Heart left ventricle (tissue), 16 donors: ENCODE measurements at regions not wholly inside any gene's neighbourhood (a gene's known extent, or its start where the extent isn't known, plus 50 kb on each side); places are given as distances from the start of the nearest gene placed in this dataset.
A peak's percentile ranks its signal among the peaks of the same experiment; 100 is the strongest.

Experiments used
- ATAC-seq, 4 donors: fragments of 200-7000 bp; cut with Tn5 transposase; one replicate each; pipeline ENCODE4 v1.9.1; 2020 to 2022; ENCODE audit warnings: moderate library complexity in 4 of 4, mild to moderate bottlenecking in 3 of 4, moderate number of reproducible peaks in 1 of 4
- DNase-seq, 5 donors: peaks; one replicate each; pipeline ENCODE4 v3.0.0-alpha.2; 2020
- H3K27ac ChIP-seq, 12 donors: fragments of 200-600 bp; sonication (generic) in 4 of 12; one replicate each; pipeline versions ENCODE4 v1.5.0 to v1.8.0; 2016 to 2022; ENCODE audit warnings: mild to moderate bottlenecking in 2 of 12
- H3K27me3 ChIP-seq, 9 donors: fragments of 200-600 bp; sonication (generic) in 2 of 9; one replicate each; pipeline versions ENCODE4 v1.5.1 to v1.8.0; 2016 to 2022; ENCODE audit warnings: mild to moderate bottlenecking in 3 of 9
- H3K36me3 ChIP-seq, 9 donors: fragments of 200-600 bp; sonication (generic) in 2 of 9; one replicate each; pipeline versions ENCODE4 v1.5.0 to v1.8.0; 2018 to 2022; ENCODE audit warnings: mild to moderate bottlenecking in 2 of 9
- H3K4me1 ChIP-seq, 12 donors: fragments of 200-600 bp; sonication (generic) in 4 of 12; one replicate each; pipeline versions ENCODE4 v1.5.0 to v1.8.0; 2016 to 2022; ENCODE audit warnings: mild to moderate bottlenecking in 3 of 12
- H3K4me3 ChIP-seq, 12 donors: fragments of 200-600 bp; sonication (generic) in 4 of 12; one replicate each; pipeline versions ENCODE4 v1.5.0 to v1.8.0; 2017 to 2022; ENCODE audit warnings: mild to moderate bottlenecking in 9 of 12, moderate library complexity in 4 of 12
- H3K9me3 ChIP-seq, 12 donors: fragments of 200-600 bp; sonication (generic) in 4 of 12; one replicate each; pipeline versions ENCODE4 v1.5.0 to v1.8.0; 2016 to 2022; ENCODE audit warnings: mild to moderate bottlenecking in 1 of 12
- CTCF ChIP-seq, 12 donors: fragments of 200-600 bp; sonication (generic) in 4 of 12; IDR thresholded peaks; one replicate each; pipeline versions ENCODE4 v1.5.0 to v1.8.0; 2018 to 2022; ENCODE audit warnings: antibody characterized with exemption in 12 of 12, mild to moderate bottlenecking in 5 of 12
- POLR2A ChIP-seq, 2 donors: fragments of 450-650 bp; IDR thresholded peaks; one replicate each; pipeline ENCODE4 v1.6.1; 2017; ENCODE audit warnings: antibody characterized with exemption in 2 of 2, mild to moderate bottlenecking in 2 of 2, moderate library complexity in 2 of 2
- WGBS, 4 donors: extraction: QIAGEN DNeasy Blood & Tissue Kit in 2 of 4; methylation state at CpG; one replicate each; pipeline versions ENCODE4 v1.1.5 to v1.1.7; 2013 to 2018; 5-methylcytosine and 5-hydroxymethylcytosine counted together
- intact Hi-C, 10 donors: fragments of 100-400 bp; cut with DNase I; formaldehyde crosslinking; loops; one replicate each; pipeline versions ENCODE4 v1.11.1 to v1.14.2; 2022
- donor health status: ischemic (EF 13 %, LVEDD 7.1; RV severe dilation, severe dysfunction).
- donor health status: healthy with polysubstance abuse.
- donor health status: DM: no; HTN: yes; CAD: no.
- donor health status: DM: no; HTN: no; CAD: no.
- donor health status: ischemic (EF 25% LVEDD 6.9; RV normal size, moderate dysfunction).
- donor health status: ischemic (EF 25% LVEDD 5.7; RV mildly dilated, moderate dysfunction).
- donor health status: healthy.
- donor health status: DM: yes; HTN: yes; CAD: no.
- donor health status: ischemic (EF 35%, LVEDD 5.7; RV mildly dilated, moderate dysfunction).
- donor health status: nonischemic (EF 11% LVEDD 7.7; RV severe dilation, severe dysfunction).
- donor health status: DM: yes; HTN: yes; CAD: no.
- donor health status: PGD.
- donor health status: ischemic (EF 29% LVEDD 5.4; RV normal size, mild dysfunction).
- donor health status: nonischemic (EF 23%, LVEDD 6.1; RV moderate dilation, normal function).

DNA sequence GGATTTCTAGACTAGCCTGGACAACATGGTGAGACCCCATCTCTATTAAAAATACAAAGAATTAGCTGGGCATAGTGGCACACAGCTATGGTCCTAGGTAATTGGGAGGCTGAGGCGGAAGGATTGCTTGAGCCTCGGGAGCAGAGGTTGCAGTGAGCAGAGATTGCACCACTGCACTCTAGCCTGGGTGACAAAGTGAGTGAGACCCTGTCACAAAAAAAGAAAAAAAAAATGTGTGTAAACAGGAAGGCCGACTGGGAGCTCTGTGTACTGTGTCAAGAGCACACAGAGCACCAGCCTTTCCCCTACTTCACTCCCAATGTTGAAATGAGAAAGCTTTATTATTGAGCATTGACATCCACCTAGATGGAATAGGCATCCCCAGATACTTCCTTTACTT lies 681.7 kb upstream of the FSHR start:
- no peak for DNase-seq

GRCh38 chr2:49834433-49834832 lies 680.1 kb upstream of the FSHR start:
- DNase-seq (no peak), ATAC-seq (peak in 2 of 4 donors; percentile 7 to 48)
- H3K27me3 ChIP-seq, result no peaks in the 10 kb centered on the region
- intact Hi-C loops, result no loop called here
- peak overlapping the region in 3 of 12 donors; percentile 12 to 59 (median 22) for H3K27ac ChIP-seq
- H3K36me3 ChIP-seq, result no peaks in the 10 kb centered on the region
- TF ChIP-seq POLR2A (IDR thresholded peaks at IDR 0.05) (no peak), CTCF (IDR thresholded peaks at IDR 0.05) (no peak)
- H3K4me3 ChIP-seq, result no peak overlapping the region
- peaks cover 0 to 9% (median 0%) of the 10 kb centered on the region in 12 donors for H3K4me1 ChIP-seq
- H3K9me3 ChIP-seq, result no peaks in the 10 kb centered on the region
- WGBS, 4 donors, result 42 to 58% (median 55%) methylated on average over 1 of the region's 1 CpG

More for the DNA sequence above, 681.7 kb upstream of the FSHR start:
- Histone ChIP-seq H3K27ac (no peak overlapping the region), H3K4me1 (peaks cover 0 to 9% (median 0%) of the 10 kb centered on the region in 12 donors), H3K27me3 (no peaks in the 10 kb centered on the region), H3K36me3 (no peaks in the 10 kb centered on the region), H3K9me3 (no peaks in the 10 kb centered on the region), H3K4me3 (no peak overlapping the region)
- no peak for ATAC-seq
- 69 to 75% (median 73%) methylated on average over 3 of the region's 3 CpGs for WGBS, 4 donors
- TF ChIP-seq CTCF (IDR thresholded peaks at IDR 0.05), result no peak
- no peak for TF ChIP-seq POLR2A (IDR thresholded peaks at IDR 0.05)
- intact Hi-C loops, result no loop called here

- H3K9me3 ChIP-seq, result no peaks in the 10 kb centered on the region
- no peaks in the 10 kb centered on the region for H3K27me3 ChIP-seq
- peak overlapping the region in 6 of 12 donors; percentile 1 to 61 (median 52) for H3K27ac ChIP-seq
- no peak for TF ChIP-seq POLR2A (IDR thresholded peaks at IDR 0.05)
- no peak for TF ChIP-seq CTCF (IDR thresholded peaks at IDR 0.05)
- ATAC-seq, result peak; percentile 82 to 97 (median 96)
- no peak overlapping the region for H3K4me3 ChIP-seq
- intact Hi-C loops, result loop anchor here in 1 of 10 donors (1.0 kb wide), 1 partner anchor 20 kb away; no protein-coding TSS in a partner anchor
- H3K4me1 ChIP-seq, result peaks cover 0 to 6% (median 0%) of the 10 kb centered on the region in 12 donors
- H3K36me3 ChIP-seq, result no peaks in the 10 kb centered on the region
- peak in 3 of 5 donors; percentile 28 to 52 (median 31) for DNase-seq
- WGBS, 4 donors, result 28 to 41% (median 33%) methylated on average over 3 of the region's 3 CpGs
These were observed 678.2 kb upstream of the FSHR start for GRCh38 chr2:49832555-49832954.

- 74 to 80% (median 76%) methylated on average over 14 of the region's 14 CpGs for WGBS, 4 donors
- TF ChIP-seq POLR2A (IDR thresholded peaks at IDR 0.05) (no peak), CTCF (IDR thresholded peaks at IDR 0.05) (no peak)
- Histone ChIP-seq H3K4me3 (no peak overlapping the region), H3K9me3 (no peaks in the 10 kb centered on the region), H3K4me1 (peaks cover 0 to 4% (median 0%) of the 10 kb centered on the region in 12 donors), H3K36me3 (no peaks in the 10 kb centered on the region), H3K27ac (peak overlapping the region in 4 of 12 donors; percentile 1 to 51 (median 34)), H3K27me3 (no peaks in the 10 kb centered on the region)
- no peak for ATAC-seq
- no peak for DNase-seq
- intact Hi-C loops, result loop anchor here in 1 of 10 donors (1.0 kb wide), 1 partner anchor 20 kb away; no protein-coding TSS in a partner anchor
These were observed 677.5 kb upstream of the FSHR start for GRCh38 chr2:49831698-49832367.
